IMR-90 (cell line): ENCODE measurements at regions not wholly inside any gene's neighbourhood (a gene's known extent, or its start where the extent isn't known, plus 50 kb on each side); places are given as distances from the start of the nearest gene placed in this dataset.

Experiments used
- CTCF ChIP-seq: conservative IDR thresholded peaks from 2 replicates; pipeline ENCODE4 v1.5.1; 2012; ENCODE audit warnings: mild to moderate bottlenecking, low read depth, low read length, improper control_type of control experiment
- POLR2A ChIP-seq: IDR thresholded peaks from 2 replicates; pipeline ENCODE4 v1.6.1; 2012; ENCODE audit warnings: mild to moderate bottlenecking, low read depth, low read length
- USF2 ChIP-seq: fragments of 150-350 bp; IDR thresholded peaks from 2 replicates; pipeline ENCODE4 v1.6.1; 2017; ENCODE audit warnings: mild to moderate bottlenecking, antibody characterized with exemption, low read length, low read depth

GRCh38 chr3:155009217-155009616, 70.9 kb upstream of the MME start:
- no peak for TF ChIP-seq CTCF
- no peak for TF ChIP-seq USF2
- TF ChIP-seq POLR2A = no peak
